HepG2 (cell line): ENCODE measurements at regions not wholly inside any gene's neighbourhood (a gene's known extent, or its start where the extent isn't known, plus 50 kb on each side); places are given as distances from the start of the nearest gene placed in this dataset.

ENCODE experiments used
- ATAC-seq: fragments of 200-7000 bp; cut with Tn5 transposase; 3 replicates; pipeline ENCODE4 v1.9.1; 2020; ENCODE audit warnings: mild to moderate bottlenecking, moderate library complexity
- BruUV-seq: library from RNA; stranded (reverse); fragments of 400-500 nt; replicated peaks from 2 replicates; lab custom pipeline; 2021; lab: Mats Ljungman, UMichigan
- CTCF ChIA-PET: fragments of 300-600 bp; formaldehyde crosslinking; extraction: SDS; loops from one replicate; lab custom pipeline; 2021; ENCODE audit warnings: low total read pairs, inconsistent platforms, low intra/inter-chr PET ratio; lab: Yijun Ruan, JAX
- POLR2A ChIA-PET: fragments of 350-600 bp; sonication (Branson Sonifier 250); formaldehyde crosslinking; loops from one replicate; lab custom pipeline; 2020; ENCODE audit warnings: antibody characterized with exemption, inconsistent platforms; lab: Yijun Ruan, JAX
- DNase-seq: peaks from one replicate; pipeline ENCODE4 v3.0.0-alpha.2; 2015; ENCODE audit warnings: low spot score
- FAIRE-seq: peaks from 3 replicates; lab custom pipeline; 2011; peaks lifted over from hg19 to GRCh38; lab: Jason Lieb, UNC
- H2AFZ ChIP-seq: one replicate; pipeline ENCODE4 v1.6.1; 2011; ENCODE audit warnings: low read length, inconsistent platforms
- H3K27ac ChIP-seq: fragments of 300-600 bp; 3 replicates; pipeline ENCODE4 v1.8.0; 2011; ENCODE audit warnings: mixed run types, mild to moderate bottlenecking, mixed read lengths, low read length, inconsistent platforms; ENCODE audit not compliant: insufficient read depth; ENCODE audit errors: extremely low read length
- H3K27me3 ChIP-seq, 2 experiments: fragments of 200-600 bp in 1 of 2; 2 replicates in 1 of 2; 3 replicates in 1 of 2; pipeline versions ENCODE4 v1.6.0 to v1.8.0; 2011; ENCODE audit warnings: low read length in 2 of 2, mild to moderate bottlenecking in 2 of 2, moderate library complexity in 2 of 2, inconsistent platforms in 1 of 2; ENCODE audit not compliant: insufficient read depth in 2 of 2, control insufficient read depth in 1 of 2
- H3K36me3 ChIP-seq, 2 experiments: fragments of 200-600 bp in 1 of 2; replicated peaks in 1 of 2; 2 replicates in 1 of 2; 3 replicates in 1 of 2; pipeline versions ENCODE4 v1.5.1 to v1.8.0; 2011; ENCODE audit warnings: low read length in 2 of 2, inconsistent platforms in 1 of 2; ENCODE audit not compliant: insufficient read depth in 2 of 2, control insufficient read depth in 1 of 2
- H3K4me1 ChIP-seq: 2 replicates; pipeline ENCODE4 v1.5.1; 2012; ENCODE audit warnings: low read length, inconsistent platforms; ENCODE audit not compliant: insufficient read depth
- H3K4me2 ChIP-seq: 2 replicates; pipeline ENCODE4 v1.6.0; 2011; ENCODE audit warnings: low read depth, low read length, inconsistent platforms
- H3K4me3 ChIP-seq, 3 experiments: fragments of 200-600 bp in 1 of 3; sonication (generic), shearing (Covaris generic) in 1 of 3; replicated peaks in 1 of 3; 2 replicates each; pipeline ENCODE4 v1.5.1; 2011 to 2016; ENCODE audit warnings: low read length in 3 of 3, inconsistent platforms in 2 of 3, low read depth in 2 of 3, mild to moderate bottlenecking in 2 of 3, control low read depth in 1 of 3, mixed read lengths in 1 of 3; ENCODE audit not compliant: insufficient read depth in 1 of 3
- H3K79me2 ChIP-seq: one replicate; pipeline ENCODE4 v1.6.1; 2011; ENCODE audit warnings: low read length, inconsistent platforms; ENCODE audit not compliant: insufficient read depth
- H3K9ac ChIP-seq: 2 replicates; pipeline ENCODE4 v1.6.0; 2011; ENCODE audit warnings: mild to moderate bottlenecking, low read depth, low read length, inconsistent platforms; ENCODE audit not compliant: insufficient read depth
- H3K9me3 ChIP-seq: 2 replicates; pipeline ENCODE4 v1.5.1; 2012; ENCODE audit warnings: mild to moderate bottlenecking, low read length
- H4K20me1 ChIP-seq: 2 replicates; pipeline ENCODE4 v1.6.0; 2011; ENCODE audit warnings: inconsistent platforms, mild to moderate bottlenecking, low read length, moderate library complexity; ENCODE audit not compliant: insufficient read depth
- ATF1 ChIP-seq: IDR thresholded peaks from 2 replicates; pipeline ENCODE4 v1.6.1; 2016; ENCODE audit warnings: mild to moderate bottlenecking, control low read depth
- CBX1 ChIP-seq: IDR thresholded peaks from one replicate; pipeline ENCODE4 v1.6.1; 2016; ENCODE audit warnings: antibody characterized with exemption, low read depth
- CEBPG ChIP-seq: IDR thresholded peaks from 2 replicates; pipeline ENCODE4 v1.6.1; 2016
- EP300 ChIP-seq, 3 experiments: sonication (generic) in 1 of 3; formaldehyde crosslinking in 1 of 3; IDR thresholded peaks; 2 replicates each; pipeline versions ENCODE4 v1.5.1 to v1.6.1; 2011 to 2020; ENCODE audit warnings: low read depth in 2 of 3, low read length in 2 of 3, borderline replicate concordance in 1 of 3, improper control_type of control experiment in 1 of 3, mild to moderate bottlenecking in 1 of 3, missing genetic modification reagents in 1 of 3, moderate library complexity in 1 of 3
- FOSL1 ChIP-seq: sonication (generic); formaldehyde crosslinking; IDR thresholded peaks from 2 replicates; pipeline ENCODE4 v1.9.0; 2021; ENCODE audit warnings: missing genetic modification reagents, borderline replicate concordance
- FOSL2 ChIP-seq: sonication (generic); formaldehyde crosslinking; IDR thresholded peaks from 2 replicates; pipeline ENCODE4 v1.4.0; 2020; ENCODE audit warnings: missing genetic modification reagents
- FOXA1 ChIP-seq, 2 experiments: fragments of 450-650 bp in 1 of 2; sonication (generic) in 1 of 2; formaldehyde crosslinking in 1 of 2; IDR thresholded peaks; 2 replicates each; pipeline versions ENCODE4 v1.4.0 to v1.6.1; 2016 to 2020; ENCODE audit warnings: missing genetic modification reagents in 1 of 2
- FOXA3 ChIP-seq: IDR thresholded peaks from 2 replicates; pipeline ENCODE4 v1.6.1; 2016; ENCODE audit warnings: missing genetic modification reagents, missing compliant biosample characterization
- HMG20A ChIP-seq: IDR thresholded peaks from 2 replicates; pipeline ENCODE4 v1.6.1; 2016; ENCODE audit warnings: borderline replicate concordance
- KAT8 ChIP-seq: IDR thresholded peaks from 2 replicates; pipeline ENCODE4 v1.6.1; 2016; ENCODE audit warnings: missing genetic modification reagents, missing compliant biosample characterization
- NR2F6 ChIP-seq, 2 experiments: IDR thresholded peaks; 2 replicates each; pipeline ENCODE4 v1.6.1; 2016; ENCODE audit warnings: antibody characterized with exemption in 1 of 2, mild to moderate bottlenecking in 1 of 2
- RXRB ChIP-seq: IDR thresholded peaks from 2 replicates; pipeline ENCODE4 v1.6.1; 2016; ENCODE audit warnings: borderline replicate concordance, missing genetic modification reagents, missing compliant biosample characterization
- SAP130 ChIP-seq: IDR thresholded peaks from 2 replicates; pipeline ENCODE4 v1.6.1; 2016; ENCODE audit warnings: low read depth
- SMAD9 ChIP-seq: sonication (generic); formaldehyde crosslinking; IDR thresholded peaks from 2 replicates; pipeline ENCODE4 v1.5.1; 2020; ENCODE audit warnings: mild to moderate bottlenecking, missing genetic modification reagents
- SOX13 ChIP-seq, 3 experiments: fragments of 450-650 bp in 1 of 3; sonication (generic) in 1 of 3; formaldehyde crosslinking in 1 of 3; IDR thresholded peaks in 2 of 3; conservative IDR thresholded peaks in 1 of 3; 2 replicates each; pipeline versions ENCODE4 v1.5.0 to v1.6.1; 2016 to 2020; ENCODE audit warnings: antibody characterized with exemption in 1 of 3, mild to moderate bottlenecking in 1 of 3, missing compliant biosample characterization in 1 of 3, missing genetic modification reagents in 1 of 3, moderate library complexity in 1 of 3
- SOX5 ChIP-seq: IDR thresholded peaks from 2 replicates; pipeline ENCODE4 v1.6.1; 2016; ENCODE audit warnings: borderline replicate concordance
- SOX6 ChIP-seq, 2 experiments: fragments of 450-650 bp in 1 of 2; sonication (generic) in 1 of 2; formaldehyde crosslinking in 1 of 2; IDR thresholded peaks; 2 replicates each; pipeline versions ENCODE4 v1.4.0 to v1.6.1; 2017 to 2020; ENCODE audit warnings: antibody characterized with exemption in 1 of 2, mild to moderate bottlenecking in 1 of 2, missing genetic modification reagents in 1 of 2
- TEAD3 ChIP-seq: optimal IDR thresholded peaks from 2 replicates; pipeline ENCODE3; 2016; ENCODE audit warnings: borderline replicate concordance
- ZFP62 ChIP-seq: sonication (generic); formaldehyde crosslinking; IDR thresholded peaks from 2 replicates; pipeline ENCODE4 v1.4.0; 2020; ENCODE audit warnings: missing genetic modification reagents
- ZFY ChIP-seq: sonication (generic); formaldehyde crosslinking; IDR thresholded peaks from 2 replicates; pipeline ENCODE4 v1.4.0; 2020; ENCODE audit warnings: missing genetic modification reagents
- ZNF251 ChIP-seq: sonication (generic); formaldehyde crosslinking; IDR thresholded peaks from 2 replicates; pipeline ENCODE4 v1.9.0; 2021; ENCODE audit warnings: mild to moderate bottlenecking, missing genetic modification reagents
- ZNF362 ChIP-seq: sonication (generic); formaldehyde crosslinking; IDR thresholded peaks from 2 replicates; pipeline ENCODE4 v1.4.0; 2020; ENCODE audit warnings: missing genetic modification reagents, mild to moderate bottlenecking, borderline replicate concordance
- ZNF746 ChIP-seq: sonication (generic); formaldehyde crosslinking; IDR thresholded peaks from 2 replicates; pipeline ENCODE4 v1.8.0; 2022; ENCODE audit warnings: mild to moderate bottlenecking, missing genetic modification reagents
- ZNF782 ChIP-seq: sonication (generic); formaldehyde crosslinking; IDR thresholded peaks from 2 replicates; pipeline ENCODE4 v1.4.0; 2020; ENCODE audit warnings: missing genetic modification reagents, mild to moderate bottlenecking, borderline replicate concordance
- WGBS: methylation state at CpG from one replicate; pipeline ENCODE4 v1.1.6; 2017; ENCODE audit warnings: low lambda C conversion rate; 5-methylcytosine and 5-hydroxymethylcytosine counted together
- in situ Hi-C: cut with HindIII; loops from 2 replicates; pipeline ENCODE4 v1.10.0; 2017; ENCODE audit warnings: low pct_unique_long_range_greater_than_20kb; ENCODE audit not compliant: extremely low pct_ligation_motif_present
- intact Hi-C: fragments of 100-400 bp; cut with micrococcal nuclease; formaldehyde crosslinking; loops from one replicate; pipeline ENCODE4 v1.10.0; 2022; ENCODE audit not compliant: unreplicated experiment

- Histone ChIP-seq H3K79me2 (no peaks in the 10 kb centered on the region), H3K27ac (peak overlapping the region; percentile 16), H2AFZ (no peak overlapping the region), H3K4me2 (no peak overlapping the region; the same call in 1 of the 2 replicates), H4K20me1 (no peaks in the 10 kb centered on the region), H3K9ac (no peak overlapping the region), H3K9me3 (no peaks in the 10 kb centered on the region), H3K4me3 (no peak overlapping the region), H3K27me3 (no peaks in the 10 kb centered on the region), H3K4me1 (peaks cover 86% of the 10 kb centered on the region), H3K36me3 (no peaks in the 10 kb centered on the region)
- intact Hi-C loops = no loop called here
- ChIA-PET POLR2A (interaction anchor here (1.4 kb wide), 1 partner anchor 12 kb away, joined by 6 read pairs; no protein-coding TSS in a partner anchor), CTCF (interaction anchor here (1.4 kb wide), 1 partner anchor 11 kb away, joined by 4 read pairs; no protein-coding TSS in a partner anchor)
- FAIRE-seq = peak; percentile 63
- peak; percentile 19; the same call in 1 of the 3 replicates for ATAC-seq
- BruUV-seq = no TSS peak
- WGBS = 16% methylated on average over 3 of the region's 3 CpGs
- DNase-seq = peak; percentile 89
- in situ Hi-C loops = no loop called here
- TF ChIP-seq SAP130 (CRISPR knock-in tag) (peak; percentile 60), RXRB (peak; percentile 27; the same call in 1 of the 2 replicates), SOX13 (IDR thresholded peaks at IDR 0.05) (no peak), SOX13 (CRISPR knock-in tag; conservative IDR thresholded peaks at IDR 0.05 in 1 of 2, IDR thresholded peaks at IDR 0.05 in 1 of 2) (peak in 1 of 2 experiments; percentile 71; a peak in 2 of 4 replicates), FOXA3 (CRISPR knock-in tag) (peak; percentile 56), ZNF251 (no peak), TEAD3 (CRISPR knock-in tag) (peak; percentile 27), SOX5 (CRISPR knock-in tag) (peak; percentile 59; the same call in 1 of the 2 replicates), SOX6 (IDR thresholded peaks at IDR 0.05) (no peak), SOX6 (CRISPR knock-in tag; IDR thresholded peaks at IDR 0.05) (0 out of 2 replicates have a peak, but pooled peaks have one; percentile 23), ZFP62 (CRISPR knock-in tag) (no peak), CBX1 (no peak), EP300 (IDR thresholded peaks at IDR 0.05; ENCODE audit: low read depth in 2 of 2, low read length in 2 of 2) (0 out of 4 replicates have a peak, but pooled peaks of 1 of the 2 experiments have one; percentile 38), EP300 (CRISPR knock-in tag; IDR thresholded peaks at IDR 0.05; ENCODE audit: borderline replicate concordance) (no peak), HMG20A (CRISPR knock-in tag) (peak; percentile 62; the same call in 1 of the 2 replicates), ATF1 (0 out of 2 replicates have a peak, but pooled peaks have one; percentile 23), SMAD9 (CRISPR knock-in tag) (no peak), FOSL1 (CRISPR knock-in tag) (peak; percentile 43; the same call in 1 of the 2 replicates), FOXA1 (IDR thresholded peaks at IDR 0.05) (no peak), FOXA1 (CRISPR knock-in tag; IDR thresholded peaks at IDR 0.05) (peak; percentile 28; the same call in 1 of the 2 replicates), KAT8 (0 out of 2 replicates have a peak, but pooled peaks have one; percentile 30), ZFY (no peak), NR2F6 (IDR thresholded peaks at IDR 0.05) (no peak), NR2F6 (CRISPR knock-in tag; IDR thresholded peaks at IDR 0.05) (peak; percentile 25; the same call in 1 of the 2 replicates), ZNF746 (no peak), ZNF782 (CRISPR knock-in tag) (no peak), CEBPG (CRISPR knock-in tag) (peak; percentile 21; the same call in 1 of the 2 replicates), FOSL2 (CRISPR knock-in tag) (peak; percentile 74; the same call in 1 of the 2 replicates), ZNF362 (CRISPR knock-in tag) (peak; percentile 55; the same call in 1 of the 2 replicates)
Measured at GRCh38 chr18:31230495-31230894, 67.8 kb upstream of the DSC1 start.
